Caco-2 (cell line): ENCODE measurements at regions not wholly inside any gene's neighbourhood (a gene's known extent, or its start where the extent isn't known, plus 50 kb on each side); places are given as distances from the start of the nearest gene placed in this dataset.

Experiments
- BruUV-seq: library from RNA; stranded (reverse); fragments of 400-500 nt; replicated peaks from 2 replicates; lab custom pipeline; 2021; lab: Mats Ljungman, UMichigan
- CTCF ChIA-PET: fragments of 300-600 bp; sonication (Branson Sonifier 250); formaldehyde crosslinking; loops from one replicate; lab custom pipeline; 2022; ENCODE audit warnings: antibody characterized with exemption; lab: Charles Lee
- POLR2A ChIA-PET: fragments of 300-600 bp; sonication (Branson Sonifier 250); formaldehyde crosslinking; loops from one replicate; lab custom pipeline; 2022; ENCODE audit warnings: antibody characterized with exemption; lab: Charles Lee
- DNase-seq, 2 experiments: peaks; one replicate each; pipeline versions ENCODE4 v3.0.0 to v3.0.0-alpha.2; 2020 to 2022
- H3K27me3 ChIP-seq: replicated peaks from 2 replicates; pipeline ENCODE4 v1.6.0; 2011; ENCODE audit warnings: low read length; ENCODE audit not compliant: control insufficient read depth, insufficient read depth
- H3K36me3 ChIP-seq: 2 replicates; pipeline ENCODE4 v1.5.1; 2011; ENCODE audit warnings: low read length; ENCODE audit not compliant: control insufficient read depth, insufficient read depth
- H3K4me1 ChIP-seq: fragments of 250-450 bp; sonication (Bioruptor Pico); 2 replicates; pipeline ENCODE4 v1.5.1; 2020; ENCODE audit warnings: mild to moderate bottlenecking
- H3K4me3 ChIP-seq: 2 replicates; pipeline ENCODE4 v1.5.1; 2011; ENCODE audit warnings: low read depth, mild to moderate bottlenecking, control low read depth, low read length
- H3K9me3 ChIP-seq: fragments of 250-450 bp; sonication (Bioruptor Pico); 2 replicates; pipeline ENCODE4 v1.5.1; 2020; ENCODE audit warnings: mild to moderate bottlenecking, moderate library complexity
- H3K27ac Mint-ChIP-seq: one replicate; pipeline ENCODE4 v1.8.0; 2022; ENCODE audit warnings: mixed read lengths; ENCODE audit not compliant: unreplicated experiment
- H3K27me3 Mint-ChIP-seq: one replicate; pipeline ENCODE4 v1.8.0; 2022; ENCODE audit warnings: mixed read lengths; ENCODE audit not compliant: insufficient read depth, unreplicated experiment
- H3K36me3 Mint-ChIP-seq: one replicate; pipeline ENCODE4 v1.8.0; 2022; ENCODE audit warnings: mild to moderate bottlenecking, mixed read lengths; ENCODE audit not compliant: insufficient read depth, unreplicated experiment
- H3K4me1 Mint-ChIP-seq: one replicate; pipeline ENCODE4 v1.8.0; 2022; ENCODE audit warnings: low read depth, mixed read lengths; ENCODE audit not compliant: unreplicated experiment
- H3K4me3 Mint-ChIP-seq: one replicate; pipeline ENCODE4 v1.8.0; 2022; ENCODE audit warnings: mild to moderate bottlenecking, moderate library complexity, mixed read lengths; ENCODE audit not compliant: unreplicated experiment
- H3K9me3 Mint-ChIP-seq: one replicate; pipeline ENCODE4 v1.8.0; 2022; ENCODE audit warnings: mixed read lengths; ENCODE audit not compliant: unreplicated experiment
- intact Hi-C: fragments of 100-400 bp; cut with micrococcal nuclease; formaldehyde crosslinking; loops from one replicate; pipeline ENCODE4 v1.10.0; 2022; ENCODE audit not compliant: unreplicated experiment
- TF ChIP-seq, protein P1 (sequence below), 2 experiments: fragments of 200-600 bp in 1 of 2; IDR thresholded peaks; 1 replicate in 1 of 2; 2 replicates in 1 of 2; pipeline versions ENCODE4 v1.5.1 to v1.8.0; 2011 to 2022; ENCODE audit warnings: antibody characterized with exemption in 1 of 2, control low read depth in 1 of 2, inconsistent platforms in 1 of 2, low read depth in 1 of 2, low read length in 1 of 2, mild to moderate bottlenecking in 1 of 2, moderate library complexity in 1 of 2; ENCODE audit not compliant: insufficient read depth in 1 of 2, severe bottlenecking in 1 of 2, unreplicated experiment in 1 of 2

DNA sequence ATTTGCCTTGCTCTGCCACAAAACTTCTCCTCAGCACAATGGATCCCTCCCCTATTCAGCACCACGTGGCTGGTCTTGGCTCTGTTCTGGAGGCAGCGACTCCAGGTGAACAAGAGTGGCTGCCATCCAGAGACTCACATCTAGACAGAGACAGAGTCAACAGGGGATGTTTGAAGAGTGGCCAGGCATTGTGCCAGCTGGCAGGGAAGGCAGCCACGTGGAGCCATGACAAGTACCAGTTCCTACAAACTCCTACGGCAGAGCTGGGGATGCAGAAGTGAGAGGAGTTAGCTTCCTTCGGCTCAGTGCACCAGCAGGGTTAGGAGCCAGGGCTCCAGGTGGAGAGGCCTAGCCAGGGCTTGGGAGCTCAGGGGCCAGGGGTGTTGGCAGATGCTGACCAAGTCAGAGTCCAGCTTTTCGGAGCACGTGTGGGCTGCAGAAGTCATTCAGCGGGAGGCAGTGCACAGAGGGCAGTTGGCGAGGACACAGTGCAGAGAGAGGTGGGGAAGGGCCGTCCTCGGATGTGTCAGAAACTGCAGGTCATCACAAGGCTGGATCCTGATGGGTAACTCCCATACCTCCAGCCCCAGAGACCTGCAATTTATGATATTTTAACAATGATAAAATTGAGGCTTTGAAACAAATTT lies 171.7 kb upstream of the PDE10A start:
- no peaks in the 10 kb centered on the region for H3K4me1 ChIP-seq
- Mint-ChIP-seq H3K9me3 (no peaks in the 10 kb centered on the region), H3K27ac (no peak overlapping the region), H3K4me1 (no peaks in the 10 kb centered on the region), H3K36me3 (no peaks in the 10 kb centered on the region), H3K27me3 (peaks cover 6% of the 10 kb centered on the region), H3K4me3 (no peak overlapping the region)
- no peaks in the 10 kb centered on the region for H3K9me3 ChIP-seq
- BruUV-seq = no TSS peak
- ChIA-PET CTCF (no interaction called here), POLR2A (no interaction called here)
- no peak overlapping the region for H3K4me3 ChIP-seq
- intact Hi-C loops = no loop called here
- H3K36me3 ChIP-seq = no peaks in the 10 kb centered on the region
- H3K27me3 ChIP-seq = no peaks in the 10 kb centered on the region
- DNase-seq = no peak
- TF ChIP-seq, protein P1, sequence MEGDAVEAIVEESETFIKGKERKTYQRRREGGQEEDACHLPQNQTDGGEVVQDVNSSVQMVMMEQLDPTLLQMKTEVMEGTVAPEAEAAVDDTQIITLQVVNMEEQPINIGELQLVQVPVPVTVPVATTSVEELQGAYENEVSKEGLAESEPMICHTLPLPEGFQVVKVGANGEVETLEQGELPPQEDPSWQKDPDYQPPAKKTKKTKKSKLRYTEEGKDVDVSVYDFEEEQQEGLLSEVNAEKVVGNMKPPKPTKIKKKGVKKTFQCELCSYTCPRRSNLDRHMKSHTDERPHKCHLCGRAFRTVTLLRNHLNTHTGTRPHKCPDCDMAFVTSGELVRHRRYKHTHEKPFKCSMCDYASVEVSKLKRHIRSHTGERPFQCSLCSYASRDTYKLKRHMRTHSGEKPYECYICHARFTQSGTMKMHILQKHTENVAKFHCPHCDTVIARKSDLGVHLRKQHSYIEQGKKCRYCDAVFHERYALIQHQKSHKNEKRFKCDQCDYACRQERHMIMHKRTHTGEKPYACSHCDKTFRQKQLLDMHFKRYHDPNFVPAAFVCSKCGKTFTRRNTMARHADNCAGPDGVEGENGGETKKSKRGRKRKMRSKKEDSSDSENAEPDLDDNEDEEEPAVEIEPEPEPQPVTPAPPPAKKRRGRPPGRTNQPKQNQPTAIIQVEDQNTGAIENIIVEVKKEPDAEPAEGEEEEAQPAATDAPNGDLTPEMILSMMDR (IDR thresholded peaks at IDR 0.05; ENCODE audit: insufficient read depth in 1 of 2, low read depth in 1 of 2, low read length in 1 of 2, severe bottlenecking in 1 of 2, unreplicated experiment in 1 of 2) = no peak

DNA sequence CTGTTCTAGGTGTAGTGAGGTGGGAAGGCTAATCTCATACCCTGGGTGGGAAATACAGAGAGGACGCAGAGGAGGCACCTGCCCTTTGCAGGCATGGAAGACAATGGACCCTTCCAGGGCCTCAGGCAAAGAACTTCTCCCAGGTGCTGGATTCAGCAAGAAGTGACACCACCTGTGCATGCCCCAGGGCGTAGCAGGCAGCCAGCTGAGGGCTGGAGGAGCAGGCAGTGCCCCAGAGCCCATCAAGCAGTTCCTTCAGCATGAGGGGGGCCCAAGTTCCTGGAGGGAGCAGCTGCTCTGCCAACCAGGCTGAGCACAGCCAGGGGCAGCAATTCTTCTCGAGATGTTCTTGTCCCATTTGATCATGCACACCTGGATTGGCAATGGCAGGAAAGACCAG lies 170.3 kb upstream of the PDE10A start:
- POLR2A ChIA-PET = no interaction called here
- Histone ChIP-seq H3K9me3 (no peaks in the 10 kb centered on the region), H3K27me3 (no peaks in the 10 kb centered on the region), H3K4me1 (no peaks in the 10 kb centered on the region), H3K36me3 (no peaks in the 10 kb centered on the region), H3K4me3 (no peak overlapping the region)
- CTCF ChIA-PET = no interaction called here
- H3K36me3 Mint-ChIP-seq = no peaks in the 10 kb centered on the region
- H3K27ac Mint-ChIP-seq = no peak overlapping the region
- H3K4me1 Mint-ChIP-seq = no peaks in the 10 kb centered on the region
- H3K27me3 Mint-ChIP-seq = peaks cover 2% of the 10 kb centered on the region
- no peak for DNase-seq
- TF ChIP-seq, protein P1 (IDR thresholded peaks at IDR 0.05; ENCODE audit: insufficient read depth in 1 of 2, low read depth in 1 of 2, low read length in 1 of 2, severe bottlenecking in 1 of 2, unreplicated experiment in 1 of 2) = no peak
- no peaks in the 10 kb centered on the region for H3K9me3 Mint-ChIP-seq
- H3K4me3 Mint-ChIP-seq = no peak overlapping the region
- intact Hi-C loops = no loop called here
- BruUV-seq = no TSS peak

DNA sequence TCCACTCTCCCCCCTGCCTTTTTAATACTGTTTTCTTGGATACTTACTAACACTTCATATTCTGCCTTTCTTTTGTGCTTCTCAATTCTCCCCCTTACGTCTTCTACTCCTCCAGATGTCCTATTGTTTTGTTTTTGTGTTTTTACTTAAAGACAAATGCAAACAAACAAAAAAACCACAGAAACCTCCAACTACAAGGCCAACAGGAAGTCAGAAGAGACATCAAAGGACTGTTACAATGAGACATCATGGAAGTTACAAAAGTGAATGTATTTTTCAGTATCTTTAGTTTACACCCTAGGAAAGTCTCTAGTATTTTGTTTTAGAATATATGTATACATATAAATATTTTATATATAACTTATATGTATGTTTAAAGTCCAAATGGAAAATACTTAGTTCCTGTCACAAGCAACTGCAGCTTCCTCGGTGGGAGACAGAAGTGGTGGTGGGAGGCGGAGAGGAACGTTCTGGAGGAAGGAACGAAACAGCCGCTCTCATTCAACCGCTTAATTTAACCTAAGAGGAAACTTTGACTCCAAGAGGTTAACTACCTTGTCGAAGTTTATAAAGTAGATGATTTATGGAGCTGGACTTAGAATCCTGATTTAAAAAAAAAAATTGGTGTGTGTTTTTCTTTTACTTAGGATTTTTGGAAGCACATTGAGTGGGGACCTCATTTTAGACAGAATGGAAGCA lies 168.9 kb upstream of the PDE10A start:
- TF ChIP-seq, protein P1 (IDR thresholded peaks at IDR 0.05; ENCODE audit: insufficient read depth in 1 of 2, low read depth in 1 of 2, low read length in 1 of 2, severe bottlenecking in 1 of 2, unreplicated experiment in 1 of 2) = no peak
- Mint-ChIP-seq H3K27ac (no peak overlapping the region), H3K4me3 (no peak overlapping the region), H3K27me3 (peaks cover 2% of the 10 kb centered on the region), H3K4me1 (no peaks in the 10 kb centered on the region), H3K9me3 (no peaks in the 10 kb centered on the region), H3K36me3 (no peaks in the 10 kb centered on the region)
- intact Hi-C loops = no loop called here
- no peaks in the 10 kb centered on the region for H3K27me3 ChIP-seq
- no TSS peak for BruUV-seq
- ChIA-PET CTCF (no interaction called here), POLR2A (no interaction called here)
- no peaks in the 10 kb centered on the region for H3K9me3 ChIP-seq
- no peaks in the 10 kb centered on the region for H3K36me3 ChIP-seq
- DNase-seq = no peak
- no peaks in the 10 kb centered on the region for H3K4me1 ChIP-seq
- H3K4me3 ChIP-seq = no peak overlapping the region
